MM.1S (cell line): ENCODE measurements at regions not wholly inside any gene's neighbourhood (a gene's known extent, or its start where the extent isn't known, plus 50 kb on each side); places are given as distances from the start of the nearest gene placed in this dataset.

ENCODE experiments used
- DNase-seq: peaks from one replicate; pipeline ENCODE4 v3.0.0-alpha.2; 2015
- H2AFZ ChIP-seq: fragments of 300-600 bp; sonication (generic); 2 replicates; pipeline ENCODE4 v1.6.0; 2016; ENCODE audit warnings: antibody characterized with exemption, low read length
- H3F3A ChIP-seq: fragments of 300-600 bp; sonication (generic); 2 replicates; pipeline ENCODE4 v1.6.1; 2016; ENCODE audit warnings: mild to moderate bottlenecking, antibody characterized with exemption, low read length, moderate library complexity, mixed read lengths; ENCODE audit not compliant: insufficient read depth
- H3K27ac ChIP-seq: fragments of 300-600 bp; sonication (generic); 2 replicates; pipeline ENCODE4 v1.5.1; 2016; ENCODE audit warnings: mild to moderate bottlenecking, low read length
- H3K27me3 ChIP-seq: fragments of 300-600 bp; sonication (generic); replicated peaks from 2 replicates; pipeline ENCODE4 v1.6.0; 2016; ENCODE audit warnings: low read length; ENCODE audit not compliant: insufficient read depth
- H3K36me3 ChIP-seq: fragments of 300-600 bp; sonication (generic); replicated peaks from 2 replicates; pipeline ENCODE4 v1.6.1; 2016; ENCODE audit warnings: mild to moderate bottlenecking, low read length, mixed read lengths; ENCODE audit not compliant: insufficient read depth
- H3K4me1 ChIP-seq: fragments of 300-600 bp; sonication (generic); 2 replicates; pipeline ENCODE4 v1.6.1; 2016; ENCODE audit warnings: low read length, mixed read lengths
- H3K4me2 ChIP-seq: fragments of 300-600 bp; sonication (generic); 2 replicates; pipeline ENCODE4 v1.6.0; 2016; ENCODE audit warnings: low read depth, low read length
- H3K4me3 ChIP-seq: fragments of 300-600 bp; sonication (generic); 2 replicates; pipeline ENCODE4 v1.5.1; 2016; ENCODE audit warnings: low read length, mixed read lengths
- H3K79me2 ChIP-seq: fragments of 300-600 bp; sonication (generic); 2 replicates; pipeline ENCODE4 v1.6.1; 2016; ENCODE audit warnings: mixed run types, low read length, mixed read lengths
- H3K9ac ChIP-seq: fragments of 300-600 bp; sonication (generic); 2 replicates; pipeline ENCODE4 v1.6.1; 2016; ENCODE audit warnings: low read length, mixed read lengths
- H3K9me2 ChIP-seq: fragments of 300-600 bp; sonication (generic); replicated peaks from 2 replicates; pipeline ENCODE4 v1.6.1; 2016; ENCODE audit warnings: mild to moderate bottlenecking, low read length, mixed read lengths; ENCODE audit not compliant: insufficient read depth
- H3K9me3 ChIP-seq: fragments of 300-600 bp; sonication (generic); replicated peaks from 2 replicates; pipeline ENCODE4 v1.6.1; 2016; ENCODE audit warnings: mild to moderate bottlenecking, low read length, mixed read lengths; ENCODE audit not compliant: insufficient read depth
- H4K20me1 ChIP-seq: fragments of 300-600 bp; sonication (generic); 2 replicates; pipeline ENCODE4 v1.6.1; 2016; ENCODE audit warnings: mild to moderate bottlenecking, low read length, moderate library complexity, mixed read lengths; ENCODE audit not compliant: insufficient read depth
- EZH2 ChIP-seq: fragments of 300-600 bp; sonication (generic); optimal IDR thresholded peaks from 2 replicates; pipeline ENCODE3; 2017; ENCODE audit warnings: low read depth, mild to moderate bottlenecking, antibody characterized with exemption, low read length, mixed read lengths
- EZH2phosphoT487 ChIP-seq: fragments of 300-600 bp; sonication (generic); IDR thresholded peaks from 2 replicates; pipeline ENCODE4 v1.6.1; 2018; ENCODE audit warnings: antibody characterized with exemption, low read length
- TF ChIP-seq, protein P1 (sequence below): fragments of 300-600 bp; sonication (generic); IDR thresholded peaks from 2 replicates; pipeline ENCODE4 v1.5.1; 2016; ENCODE audit warnings: antibody characterized with exemption, low read length, mixed read lengths

- H4K20me1 ChIP-seq = no peaks in the 10 kb centered on the region
- no peak overlapping the region for H2AFZ ChIP-seq
- no peaks in the 10 kb centered on the region for H3K36me3 ChIP-seq
- H3K27ac ChIP-seq = no peak overlapping the region
- no peaks in the 10 kb centered on the region for H3F3A ChIP-seq
- H3K9me3 ChIP-seq = no peaks in the 10 kb centered on the region
- no peaks in the 10 kb centered on the region for H3K9me2 ChIP-seq
- H3K4me3 ChIP-seq = no peak overlapping the region
- no peaks in the 10 kb centered on the region for H3K4me1 ChIP-seq
- H3K79me2 ChIP-seq = no peaks in the 10 kb centered on the region
- TF ChIP-seq EZH2phosphoT487 = no peak
- no peak for TF ChIP-seq EZH2
- TF ChIP-seq, protein P1, sequence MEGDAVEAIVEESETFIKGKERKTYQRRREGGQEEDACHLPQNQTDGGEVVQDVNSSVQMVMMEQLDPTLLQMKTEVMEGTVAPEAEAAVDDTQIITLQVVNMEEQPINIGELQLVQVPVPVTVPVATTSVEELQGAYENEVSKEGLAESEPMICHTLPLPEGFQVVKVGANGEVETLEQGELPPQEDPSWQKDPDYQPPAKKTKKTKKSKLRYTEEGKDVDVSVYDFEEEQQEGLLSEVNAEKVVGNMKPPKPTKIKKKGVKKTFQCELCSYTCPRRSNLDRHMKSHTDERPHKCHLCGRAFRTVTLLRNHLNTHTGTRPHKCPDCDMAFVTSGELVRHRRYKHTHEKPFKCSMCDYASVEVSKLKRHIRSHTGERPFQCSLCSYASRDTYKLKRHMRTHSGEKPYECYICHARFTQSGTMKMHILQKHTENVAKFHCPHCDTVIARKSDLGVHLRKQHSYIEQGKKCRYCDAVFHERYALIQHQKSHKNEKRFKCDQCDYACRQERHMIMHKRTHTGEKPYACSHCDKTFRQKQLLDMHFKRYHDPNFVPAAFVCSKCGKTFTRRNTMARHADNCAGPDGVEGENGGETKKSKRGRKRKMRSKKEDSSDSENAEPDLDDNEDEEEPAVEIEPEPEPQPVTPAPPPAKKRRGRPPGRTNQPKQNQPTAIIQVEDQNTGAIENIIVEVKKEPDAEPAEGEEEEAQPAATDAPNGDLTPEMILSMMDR = no peak
- no peak for DNase-seq
- H3K27me3 ChIP-seq = no peaks in the 10 kb centered on the region
- no peak overlapping the region for H3K9ac ChIP-seq
- H3K4me2 ChIP-seq = no peak overlapping the region
Measured at GRCh38 chr5:17400724-17401469, 97.1 kb upstream of the TAF11L2 start.

GRCh38 chr5:17401470-17402288 is 96.4 kb upstream of the TAF11L2 start:
- Histone ChIP-seq H2AFZ (no peak overlapping the region), H3K4me1 (no peaks in the 10 kb centered on the region)
- TF ChIP-seq, protein P1 = no peak
- TF ChIP-seq EZH2phosphoT487 (no peak), EZH2 (no peak)

GRCh38 chr5:17402289-17403121 is 95.5 kb upstream of the TAF11L2 start:
- no peak overlapping the region for H3K4me2 ChIP-seq
- no peaks in the 10 kb centered on the region for H3K9me3 ChIP-seq
- no peak overlapping the region for H3K27ac ChIP-seq
- H3K4me3 ChIP-seq = no peak overlapping the region
- no peaks in the 10 kb centered on the region for H3F3A ChIP-seq
- H3K36me3 ChIP-seq = no peaks in the 10 kb centered on the region
- DNase-seq = no peak
- TF ChIP-seq EZH2phosphoT487 (no peak), EZH2 (no peak)
- TF ChIP-seq, protein P1 = no peak
- H4K20me1 ChIP-seq = no peaks in the 10 kb centered on the region
- no peak overlapping the region for H2AFZ ChIP-seq
- H3K9me2 ChIP-seq = no peaks in the 10 kb centered on the region
- H3K79me2 ChIP-seq = no peaks in the 10 kb centered on the region
- no peak overlapping the region for H3K9ac ChIP-seq
- H3K4me1 ChIP-seq = no peaks in the 10 kb centered on the region
- H3K27me3 ChIP-seq = no peaks in the 10 kb centered on the region

More at GRCh38 chr5:17401470-17402288, 96.4 kb upstream of the TAF11L2 start:
- Histone ChIP-seq H3K27me3 (no peaks in the 10 kb centered on the region), H3K4me3 (no peak overlapping the region), H3K4me2 (no peak overlapping the region), H3K79me2 (no peaks in the 10 kb centered on the region), H3F3A (no peaks in the 10 kb centered on the region), H4K20me1 (no peaks in the 10 kb centered on the region), H3K9ac (no peak overlapping the region), H3K9me2 (no peaks in the 10 kb centered on the region), H3K36me3 (no peaks in the 10 kb centered on the region), H3K9me3 (no peaks in the 10 kb centered on the region), H3K27ac (no peak overlapping the region)
- no peak for DNase-seq
